HG02642 (cell line): ENCODE measurements at regions not wholly inside any gene's neighbourhood (a gene's known extent, or its start where the extent isn't known, plus 50 kb on each side); places are given as distances from the start of the nearest gene placed in this dataset.
"Not testable (repeated sequence)": the region's sequence is repeated elsewhere in the genome, so short reads cannot be mapped to it uniquely, and the experiment has no call there.

Experiments
- ATAC-seq: cut with Tn5 transposase; IDR thresholded peaks from one replicate; pipeline ENCODE4 v1.9.1; 2021; ENCODE audit warnings: mild to moderate bottlenecking; ENCODE audit not compliant: unreplicated experiment, poor library complexity

DNA sequence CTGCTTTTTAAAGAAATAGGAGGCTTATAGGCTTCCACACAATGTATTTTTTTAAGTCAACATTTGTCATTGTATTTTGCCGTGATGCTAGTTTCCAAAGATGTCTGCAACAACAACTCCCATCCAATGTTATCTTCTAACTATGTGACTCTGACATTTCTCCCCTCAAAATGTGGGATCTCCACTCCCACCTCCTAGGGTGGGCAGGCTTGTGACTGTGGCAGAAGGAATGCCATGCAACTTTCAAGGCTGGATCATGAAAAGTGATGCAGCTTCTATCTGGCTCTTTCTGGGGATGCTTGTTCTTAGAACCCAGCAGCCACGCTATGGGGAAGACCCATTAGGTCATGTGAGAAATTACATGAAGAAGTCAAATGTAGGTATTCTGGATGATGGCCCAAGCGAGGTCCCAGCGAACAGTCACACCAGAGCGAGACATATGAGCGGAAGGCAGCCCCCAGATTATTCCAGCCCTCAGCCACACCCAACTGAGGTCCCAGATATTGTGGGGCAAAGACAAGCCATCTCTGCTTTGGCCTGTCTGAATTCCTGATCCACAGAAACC, 124.3 kb downstream of the BDH1 start:
- no peak for ATAC-seq

DNA sequence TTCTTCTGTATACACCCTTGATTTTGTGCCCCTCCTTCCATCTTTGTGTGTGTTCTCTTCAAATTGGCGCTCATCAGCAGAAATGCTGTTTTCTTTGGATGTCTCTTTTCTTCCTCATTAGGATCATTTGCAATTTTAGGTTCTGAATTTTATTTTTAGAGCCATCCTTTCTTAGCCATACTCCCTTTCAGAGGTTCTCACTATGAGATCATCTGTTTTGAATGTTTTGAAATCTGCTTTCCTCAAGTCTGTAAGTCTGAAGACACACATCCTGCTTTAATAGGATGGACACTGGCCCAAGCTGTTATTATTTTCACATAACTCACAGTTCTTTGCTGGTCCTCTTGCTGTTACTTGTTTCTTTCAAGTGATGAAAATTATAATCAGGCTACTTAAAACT, 124.8 kb downstream of the BDH1 start:
- no peak for ATAC-seq

DNA sequence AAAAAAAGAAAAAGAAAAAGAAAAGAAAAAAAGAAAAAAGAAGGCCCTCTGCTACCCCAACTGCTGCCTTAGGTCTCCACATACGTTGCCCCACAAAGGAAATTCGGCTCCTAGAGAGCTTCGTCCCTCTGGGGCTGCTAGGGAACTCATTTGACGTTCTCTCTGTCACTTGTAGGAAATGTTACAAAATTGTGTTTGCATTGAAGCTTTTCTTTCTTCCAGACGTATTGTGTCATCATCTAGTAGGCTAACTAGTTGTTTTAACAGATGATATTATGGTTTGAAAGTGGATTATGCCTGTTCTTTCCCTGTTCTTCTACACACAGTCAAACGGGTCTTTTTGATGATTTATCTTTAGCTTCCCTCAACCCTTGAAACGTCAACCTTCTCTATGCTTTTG, 125.3 kb downstream of the BDH1 start:
- ATAC-seq = no peak

DNA sequence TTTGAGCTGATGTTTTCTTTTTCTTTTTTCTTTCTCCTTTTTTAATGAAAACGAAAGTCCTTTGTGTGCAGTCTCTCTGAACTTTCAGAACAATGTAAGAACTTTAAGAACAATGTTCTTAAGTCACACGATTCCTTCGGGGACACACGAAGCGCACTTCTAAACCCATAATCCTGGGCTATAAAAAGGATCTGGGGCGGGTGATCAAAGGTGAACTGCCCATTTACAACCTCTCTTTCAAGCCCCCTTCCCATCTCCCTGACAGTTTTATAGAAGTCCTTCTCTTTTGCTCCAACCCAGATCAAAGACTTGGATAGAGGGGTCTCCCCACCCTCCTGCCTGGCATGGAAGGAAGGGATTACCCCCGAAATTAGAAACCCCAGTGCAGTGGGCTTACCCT, 126.8 kb downstream of the BDH1 start:
- ATAC-seq = no peak

DNA sequence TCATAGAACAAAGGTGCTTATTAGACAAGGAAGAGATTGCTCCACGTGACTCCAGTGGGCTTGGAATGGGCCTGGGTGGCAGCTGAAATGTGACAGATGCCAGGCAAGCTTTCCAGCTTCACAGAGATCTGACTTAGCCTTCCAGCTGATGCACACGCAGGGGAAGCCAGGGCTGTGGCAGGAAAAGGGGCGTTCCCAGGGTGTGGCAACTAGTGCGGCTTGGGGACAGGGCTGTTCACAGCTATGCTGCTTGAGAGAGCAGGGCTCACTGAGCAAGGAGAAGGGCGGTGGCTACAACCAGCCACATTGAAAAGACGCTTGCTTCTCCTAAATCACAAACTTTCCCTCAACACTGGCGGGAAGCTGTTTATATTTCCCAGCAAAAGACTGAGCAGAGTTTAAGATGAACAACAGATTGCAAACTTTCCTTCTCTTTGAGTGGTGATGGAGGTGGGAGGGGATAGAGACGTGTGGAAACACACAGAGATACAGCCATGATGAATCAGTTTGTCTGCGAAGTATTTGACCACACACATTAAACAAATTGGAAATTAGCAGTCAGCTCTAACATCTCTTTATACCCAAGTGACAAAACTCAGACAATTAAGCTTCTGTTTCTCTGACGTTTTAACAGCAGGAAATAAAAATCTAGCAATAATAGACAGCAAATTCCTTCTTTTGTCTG, 127.5 kb downstream of the BDH1 start:
- ATAC-seq = no peak

DNA sequence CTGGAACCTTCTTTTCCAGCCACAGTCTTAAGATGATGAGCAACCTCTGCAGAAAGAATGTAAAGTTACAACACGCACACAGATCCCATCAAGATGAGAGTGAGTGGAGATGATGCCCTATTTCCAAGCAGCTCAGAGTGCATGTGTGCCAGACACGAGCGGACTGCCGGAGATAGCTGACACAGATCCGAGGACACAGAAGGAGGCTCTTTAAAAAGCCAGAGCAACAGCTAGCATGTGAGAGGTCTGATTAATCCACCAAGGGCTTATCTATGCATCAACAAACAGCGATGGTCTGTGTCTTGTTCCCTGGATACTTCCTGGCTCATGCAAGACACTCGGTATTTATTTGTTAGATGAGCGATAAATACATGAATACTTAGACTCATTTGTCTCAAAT, 128.6 kb upstream of the DLG1 start:
- ATAC-seq = no peak

DNA sequence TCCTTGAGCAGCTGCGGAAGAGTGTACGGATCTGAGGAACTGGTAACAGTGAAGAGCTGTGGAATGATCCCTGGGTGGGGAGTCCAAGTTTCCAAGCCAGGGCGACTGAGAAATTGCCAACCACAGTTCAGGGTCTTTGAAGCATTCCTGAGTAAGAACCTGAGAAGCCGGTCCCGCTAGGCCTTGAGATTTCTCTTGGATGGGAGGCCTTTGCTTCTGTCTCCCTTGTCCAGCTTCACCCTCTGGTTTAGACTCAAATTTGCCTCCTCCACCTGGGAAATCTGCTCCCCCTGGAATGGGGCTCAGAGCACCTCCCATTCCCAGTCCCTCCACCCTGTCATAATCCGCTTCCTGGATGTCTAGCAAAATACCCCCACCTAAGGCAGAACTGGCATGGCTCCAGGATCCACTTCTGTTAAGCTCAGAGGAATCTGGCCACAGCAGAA, 127.7 kb upstream of the DLG1 start:
- ATAC-seq = no peak

DNA sequence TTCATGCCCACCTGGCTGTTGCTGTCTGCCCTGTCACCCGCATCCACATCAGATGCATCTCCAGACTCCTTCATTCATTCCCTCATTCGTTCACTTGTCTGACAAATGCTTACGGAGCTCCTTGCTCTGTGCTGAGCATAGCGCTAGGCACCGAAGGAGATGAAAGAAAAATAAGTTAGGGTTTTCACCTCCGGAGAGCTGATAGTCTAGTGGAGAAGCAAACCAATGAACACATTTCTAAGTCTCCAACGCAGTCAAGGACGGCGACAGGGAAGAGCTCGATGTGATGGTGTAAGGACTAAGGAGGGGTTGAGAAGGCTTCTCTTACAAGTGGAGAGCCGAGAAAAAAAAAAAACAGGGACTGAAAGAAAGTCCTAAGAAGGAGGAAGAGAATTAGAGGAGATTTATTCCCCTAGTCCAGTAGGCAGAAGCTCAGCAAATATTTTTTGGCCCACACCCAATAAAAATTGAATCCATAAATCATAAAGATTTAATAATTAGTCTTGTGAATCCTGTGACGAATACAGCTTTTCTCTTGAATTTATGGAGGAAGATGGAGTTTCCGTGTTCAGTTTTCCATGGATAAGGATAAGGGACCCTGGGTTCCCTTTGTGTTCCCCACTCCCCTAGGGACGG, 127.2 kb upstream of the DLG1 start:
- no peak for ATAC-seq

DNA sequence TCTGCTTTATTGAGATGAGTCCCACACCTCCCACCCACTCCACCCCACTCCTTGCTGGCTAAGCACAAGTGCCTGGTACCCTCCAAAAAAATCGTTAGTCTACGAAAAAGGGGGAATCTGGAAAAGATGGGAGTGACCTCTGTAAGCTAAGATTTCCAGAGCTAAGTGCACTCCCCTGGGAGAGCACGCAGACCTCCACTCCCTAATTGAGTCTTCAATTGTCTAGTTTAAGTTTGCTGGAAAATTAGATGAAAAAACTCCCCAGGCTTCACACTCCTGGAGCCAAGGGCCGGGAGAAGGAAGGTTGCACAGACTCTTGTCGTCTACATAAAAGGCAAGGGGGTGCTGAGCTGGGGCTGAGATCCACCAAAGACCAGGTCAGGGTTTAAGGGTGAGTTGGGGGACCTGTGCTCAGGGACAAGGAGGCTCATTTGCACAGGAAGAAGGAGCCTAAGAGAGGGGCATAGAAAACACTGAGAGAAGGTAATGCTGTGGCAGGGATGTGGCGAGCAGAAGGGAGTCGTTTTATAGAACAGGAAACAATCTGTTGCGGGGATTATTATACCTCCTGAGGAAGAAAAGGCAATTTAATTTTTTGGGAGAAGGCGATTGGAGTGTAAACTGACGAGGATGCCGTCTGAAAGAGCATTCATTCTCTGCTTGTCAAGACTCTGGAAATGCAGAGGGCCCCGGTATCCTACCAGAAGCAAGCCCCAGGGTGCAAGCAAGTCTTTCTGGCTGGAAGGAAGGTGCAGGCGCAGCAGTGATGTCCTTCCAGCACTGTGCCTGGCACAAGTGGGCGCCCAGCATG, 126.5 kb upstream of the DLG1 start:
- no peak for ATAC-seq

DNA sequence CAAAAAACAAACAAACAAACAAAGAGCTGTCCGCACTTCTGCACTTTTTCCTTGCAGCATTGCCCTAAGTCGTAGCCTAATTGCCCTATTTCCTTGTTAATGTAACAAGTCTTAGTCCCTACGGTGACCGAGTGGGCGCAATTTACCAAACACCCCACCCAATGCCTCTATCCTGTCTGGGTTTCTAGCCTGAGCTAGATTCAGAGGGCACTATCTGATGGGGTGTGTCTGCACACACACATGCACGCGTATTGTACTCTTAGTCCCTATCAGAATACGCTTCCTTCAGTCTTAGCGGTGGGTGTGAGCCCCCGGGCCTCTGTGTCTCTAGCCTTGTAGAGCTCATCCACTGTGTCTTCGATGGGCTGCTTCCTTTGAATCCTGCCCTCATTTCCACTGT, 125.9 kb upstream of the DLG1 start:
- no peak for ATAC-seq

DNA sequence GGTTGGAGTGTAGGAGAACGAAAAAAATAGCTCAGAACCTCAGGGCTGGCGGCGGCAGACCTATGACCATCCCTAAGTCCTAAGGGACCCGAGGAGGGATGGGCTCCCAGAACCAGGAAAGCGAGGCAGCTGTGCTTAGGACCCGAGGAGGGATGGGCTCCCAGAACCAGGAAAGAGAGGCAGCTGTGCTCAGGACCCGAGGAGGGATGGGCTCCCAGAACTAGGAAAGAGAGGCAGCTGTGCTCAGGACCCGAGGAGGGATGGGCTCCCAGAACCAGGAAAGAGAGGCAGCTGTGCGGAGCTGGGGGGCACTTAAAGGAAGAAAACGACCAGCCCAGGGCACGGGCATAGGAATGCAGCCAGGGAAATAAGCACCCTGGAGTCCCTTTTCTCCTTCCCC, 125.0 kb upstream of the DLG1 start:
- no peak for ATAC-seq

DNA sequence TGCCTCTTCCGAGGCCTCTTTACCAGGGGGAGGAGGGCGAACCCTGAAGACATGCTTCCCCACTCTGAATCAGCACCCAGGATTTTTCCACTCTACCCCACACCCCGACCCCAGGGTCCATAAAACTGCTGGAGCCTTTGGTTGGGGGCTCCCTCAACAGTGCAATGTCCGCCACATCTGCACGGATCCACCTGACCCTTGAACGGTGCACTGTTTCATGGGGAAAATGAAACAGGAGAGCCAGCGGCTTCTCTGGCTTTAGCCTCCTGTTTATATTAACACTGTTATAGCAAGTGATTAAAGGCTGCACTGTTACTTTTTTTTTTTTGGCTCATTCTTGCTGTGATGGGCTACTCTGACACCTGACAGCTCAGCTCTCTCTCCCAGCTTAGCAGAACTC, 124.1 kb upstream of the DLG1 start:
- no peak for ATAC-seq

DNA sequence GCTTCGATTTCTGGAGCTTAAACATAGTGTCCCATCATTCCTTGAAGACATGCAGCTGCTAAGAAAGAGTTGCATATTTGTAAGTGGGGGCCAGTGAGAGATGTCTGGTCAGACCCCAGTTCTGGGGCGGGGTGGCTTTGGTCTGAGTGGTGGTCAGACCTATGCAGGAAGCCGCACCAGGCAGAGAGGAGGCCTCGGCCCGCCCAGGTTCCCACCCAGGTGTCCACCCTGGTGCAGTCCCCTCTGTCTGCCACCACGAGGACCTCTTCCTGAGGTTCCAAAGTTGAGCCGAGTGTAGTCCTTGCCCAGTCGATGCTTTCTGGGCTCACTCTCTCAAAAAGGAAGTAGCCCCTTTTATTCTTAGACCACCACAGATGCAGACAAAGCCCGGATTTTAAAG, 122.6 kb upstream of the DLG1 start:
- no peak for ATAC-seq

DNA sequence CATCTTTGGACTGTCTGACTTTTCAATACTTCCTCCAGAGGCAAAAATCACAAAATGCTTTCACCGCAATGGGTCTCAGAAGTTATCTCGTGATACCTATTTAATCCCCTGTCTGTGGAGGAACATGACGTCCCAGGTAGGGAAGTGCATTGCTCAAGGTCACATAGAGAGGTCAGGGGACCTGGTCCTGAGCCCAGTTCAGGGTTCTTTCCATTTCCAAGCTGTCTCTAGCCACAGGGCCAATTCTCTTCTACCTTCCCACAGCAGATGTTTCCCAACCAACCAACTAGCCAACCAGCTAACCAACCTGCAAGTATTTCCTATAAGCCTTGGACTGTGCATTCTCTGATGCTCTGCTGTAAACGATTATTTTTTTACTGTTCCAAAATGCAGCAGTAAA, 122.2 kb upstream of the DLG1 start:
- ATAC-seq = no peak

DNA sequence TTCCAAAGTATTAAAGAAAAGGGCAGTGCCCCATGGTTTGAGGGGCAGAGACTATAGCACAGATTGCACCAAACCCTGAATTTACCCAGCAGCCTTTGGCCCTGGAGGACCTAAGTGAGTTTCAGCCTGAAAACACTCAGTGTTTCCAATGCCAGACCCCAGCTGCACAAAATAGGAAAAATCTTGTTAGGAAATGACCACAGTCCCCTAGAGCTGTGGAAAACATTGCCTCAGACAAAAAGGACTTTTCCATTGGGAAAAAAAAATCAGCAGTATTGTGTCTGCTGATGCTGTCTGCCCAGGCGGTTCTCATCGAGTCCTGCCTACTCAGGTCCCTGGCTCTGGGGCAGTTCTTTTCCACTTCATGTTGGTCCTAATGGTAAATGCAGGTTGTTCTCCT, 121.7 kb upstream of the DLG1 start:
- ATAC-seq = no peak

DNA sequence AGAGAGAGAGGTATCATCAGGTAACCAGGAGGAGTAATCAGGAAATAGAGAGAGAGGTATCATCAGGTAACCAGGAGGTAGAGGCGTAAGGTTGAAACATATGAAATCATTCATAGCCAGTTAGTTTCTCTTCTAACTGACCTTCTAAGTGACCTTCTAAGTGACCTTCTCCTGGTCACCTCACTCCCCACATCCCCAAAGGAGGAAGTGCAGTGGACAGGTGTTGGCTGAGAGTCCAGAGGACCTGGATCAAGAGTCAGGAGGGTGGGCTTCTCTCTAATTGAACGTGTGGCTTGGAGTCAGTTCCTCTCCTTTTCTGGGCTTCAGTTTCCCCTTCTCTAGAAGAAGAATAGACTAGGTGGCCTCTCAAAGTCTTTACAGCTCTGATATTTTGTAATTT, 121.3 kb upstream of the DLG1 start:
- ATAC-seq = no peak

DNA sequence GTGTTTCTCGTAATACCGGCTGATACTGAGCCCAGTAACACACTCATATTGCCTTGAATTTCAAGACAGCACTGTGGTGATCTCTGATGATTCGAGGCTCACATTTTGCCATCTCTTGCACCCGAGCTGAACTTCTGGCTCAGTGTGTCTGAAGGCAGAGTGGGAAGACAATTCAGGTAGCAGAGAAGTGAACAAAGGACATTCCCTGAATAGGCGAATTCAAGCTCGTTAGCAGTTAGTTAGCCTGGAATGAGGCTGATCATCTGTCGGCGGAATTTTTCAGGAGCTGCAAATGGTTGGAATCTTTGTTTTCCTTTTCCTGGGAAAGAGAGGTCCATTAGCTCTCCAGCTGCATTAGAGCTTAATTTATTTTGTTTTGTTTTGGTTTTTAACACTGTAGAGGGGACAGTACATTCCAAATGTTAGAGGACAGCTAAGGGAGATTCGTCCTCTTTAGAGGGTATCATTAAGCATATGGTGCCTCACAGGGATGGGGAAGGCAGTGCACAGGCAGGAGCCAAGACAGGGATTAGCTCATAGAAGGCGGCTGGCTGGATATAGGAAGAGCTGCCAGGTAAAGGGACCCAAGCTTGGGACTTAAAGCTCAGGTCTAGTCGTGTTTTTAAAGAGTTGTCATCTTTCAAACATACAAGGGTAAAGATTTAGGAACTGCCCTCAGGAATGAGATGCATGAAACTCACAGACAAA, 119.7 kb upstream of the DLG1 start:
- no peak for ATAC-seq

DNA sequence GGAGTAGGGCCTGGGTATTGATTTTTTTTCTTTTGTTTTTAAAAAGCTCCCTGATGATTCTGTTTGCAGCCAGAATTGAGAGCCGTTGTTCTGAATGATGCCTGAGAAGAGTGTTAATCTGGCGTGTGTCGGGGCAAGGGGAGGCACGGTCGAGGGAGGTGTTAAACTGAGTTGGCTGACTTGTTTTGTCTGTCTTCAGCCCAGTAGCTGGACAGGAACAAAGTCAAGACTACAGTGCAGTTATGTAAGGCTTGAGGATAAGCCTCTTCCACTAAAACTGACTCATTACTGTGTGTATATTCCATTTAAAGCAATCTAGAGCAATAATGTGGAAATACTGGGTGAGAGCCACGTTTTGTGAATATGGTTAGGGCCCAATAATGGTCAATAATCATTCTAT, 119.0 kb upstream of the DLG1 start:
- no peak for ATAC-seq

DNA sequence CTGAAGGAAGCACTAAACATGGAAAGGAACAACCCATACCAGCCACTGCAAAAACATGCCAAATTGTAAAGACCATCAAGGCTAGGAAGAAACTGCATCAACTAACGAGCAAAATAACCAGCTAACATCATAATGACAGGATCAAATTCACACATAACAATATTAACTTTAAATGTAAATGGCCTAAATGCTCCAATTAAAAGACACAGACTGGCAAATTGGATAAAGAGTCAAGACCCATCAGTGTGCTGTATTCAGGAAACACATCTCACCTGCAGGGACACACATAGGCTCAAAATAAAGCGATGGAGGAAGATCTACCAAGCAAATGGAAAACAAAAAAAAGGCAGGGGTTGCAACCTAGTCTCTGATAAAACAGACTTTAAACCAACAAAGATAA, 113.5 kb upstream of the DLG1 start:
- not testable (repeated sequence) for ATAC-seq

DNA sequence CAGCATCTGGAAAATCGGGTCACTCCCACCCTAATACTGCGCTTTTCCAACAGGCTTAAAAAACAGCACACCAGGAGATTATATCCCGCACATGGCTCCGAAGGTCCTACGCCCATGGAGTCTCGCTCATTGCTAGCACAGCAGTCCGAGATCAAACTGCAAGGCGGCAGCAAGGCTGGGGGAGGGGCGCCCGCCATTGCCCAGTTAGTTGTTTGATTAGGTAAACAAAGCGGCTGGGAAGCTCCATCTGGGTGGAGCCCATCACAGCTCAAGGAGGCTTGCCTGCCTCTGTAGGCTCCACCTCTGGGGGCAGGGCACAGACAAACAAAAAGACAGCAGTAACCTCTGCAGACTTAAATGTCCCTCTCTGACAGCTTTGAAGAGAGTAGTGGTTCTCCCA, 111.8 kb upstream of the DLG1 start:
- ATAC-seq = not testable (repeated sequence)
